Astrocyte of the cerebellum (primary cell): ENCODE measurements at regions not wholly inside any gene's neighbourhood (a gene's known extent, or its start where the extent isn't known, plus 50 kb on each side); places are given as distances from the start of the nearest gene placed in this dataset.

Experiments
- DNase-seq: peaks from one replicate; pipeline ENCODE4 v3.0.0-alpha.2; 2011; ENCODE audit warnings: low read depth
- H3K4me3 ChIP-seq: 2 replicates; pipeline ENCODE4 v1.5.1; 2011; ENCODE audit warnings: mild to moderate bottlenecking, low read depth, low read length, moderate library complexity
- CTCF ChIP-seq: IDR thresholded peaks from 2 replicates; pipeline ENCODE4 v1.5.1; 2012; ENCODE audit warnings: low read length, low read depth, moderate library complexity, mild to moderate bottlenecking; ENCODE audit errors: missing control alignments
- in situ Hi-C: cut with HindIII; loops from 2 replicates; pipeline ENCODE4 v1.10.0; 2017; ENCODE audit warnings: low sequenced_read_pairs

GRCh38 chrX:128717635-128718578, 665.7 kb upstream of the ACTRT1 start:
- DNase-seq = no peak
- no peak for TF ChIP-seq CTCF
- no peak overlapping the region for H3K4me3 ChIP-seq
- in situ Hi-C loops = no loop called here

- DNase-seq = no peak
- no peak overlapping the region for H3K4me3 ChIP-seq
- in situ Hi-C loops = no loop called here
- TF ChIP-seq CTCF = no peak
Measured at GRCh38 chrX:128714425-128714824, 662.2 kb upstream of the ACTRT1 start.

- no peak for DNase-seq
- H3K4me3 ChIP-seq = no peak overlapping the region
- in situ Hi-C loops = no loop called here
- TF ChIP-seq CTCF = no peak
Measured at GRCh38 chrX:128699716-128700285, 647.6 kb upstream of the ACTRT1 start.

GRCh38 chrX:128698573-128699181, 646.5 kb upstream of the ACTRT1 start:
- DNase-seq = no peak
- in situ Hi-C loops = no loop called here
- no peak overlapping the region for H3K4me3 ChIP-seq
- TF ChIP-seq CTCF = no peak

- DNase-seq = no peak
- in situ Hi-C loops = no loop called here
- no peak for TF ChIP-seq CTCF
- no peak overlapping the region for H3K4me3 ChIP-seq
Measured at GRCh38 chrX:128691872-128692271, 639.7 kb upstream of the ACTRT1 start.

- DNase-seq = no peak
- no peak for TF ChIP-seq CTCF
- no peak overlapping the region for H3K4me3 ChIP-seq
- in situ Hi-C loops = no loop called here
Measured at GRCh38 chrX:128685387-128685786, 633.2 kb upstream of the ACTRT1 start.
